ENCODE measurements at regions not wholly inside any gene's neighbourhood (a gene's known extent, or its start where the extent isn't known, plus 50 kb on each side); places are given as distances from the start of the nearest gene placed in this dataset.
"Not testable (repeated sequence)": the region's sequence is repeated elsewhere in the genome, so short reads cannot be mapped to it uniquely, and the experiment has no call there.

DNA sequence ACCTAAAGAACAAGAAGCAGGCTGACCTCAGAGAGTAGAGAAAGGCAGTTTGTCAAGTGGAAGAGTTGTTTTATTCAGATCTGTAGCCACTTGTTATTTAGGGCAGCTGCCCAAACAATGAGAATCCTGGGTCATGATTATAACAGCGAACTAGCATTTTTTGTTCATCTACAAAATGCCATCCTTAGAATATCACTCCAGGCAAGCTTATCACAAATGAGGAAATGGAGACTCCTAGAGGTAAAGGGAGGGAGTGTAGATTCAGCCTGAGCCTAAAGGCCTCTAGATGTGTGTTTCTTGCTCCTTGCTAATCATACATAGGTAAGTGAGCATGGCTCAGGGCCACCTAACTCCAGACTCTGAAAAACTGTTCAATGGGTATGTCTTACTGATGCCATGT lies 126.1 kb downstream of the HNMT start:
- Mint-ChIP-seq H3K9me3 (peaks cover 0 to 4% of the 10 kb centered on the region in 2 donors), H3K4me1 (ENCODE audit: low read depth) (no peaks in the 10 kb centered on the region), H3K4me3 (no peak overlapping the region), H3K27me3 (ENCODE audit: low read depth) (no peaks in the 10 kb centered on the region), H3K27ac (no peak overlapping the region), H3K36me3 (ENCODE audit: insufficient read depth in 2 of 2) (peaks cover 1 to 2% of the 10 kb centered on the region in 2 donors)
- DNase-seq (no peak), ATAC-seq (replicated peaks in 1 of 2) (peak in 1 of 2 donors; percentile 39)

DNA sequence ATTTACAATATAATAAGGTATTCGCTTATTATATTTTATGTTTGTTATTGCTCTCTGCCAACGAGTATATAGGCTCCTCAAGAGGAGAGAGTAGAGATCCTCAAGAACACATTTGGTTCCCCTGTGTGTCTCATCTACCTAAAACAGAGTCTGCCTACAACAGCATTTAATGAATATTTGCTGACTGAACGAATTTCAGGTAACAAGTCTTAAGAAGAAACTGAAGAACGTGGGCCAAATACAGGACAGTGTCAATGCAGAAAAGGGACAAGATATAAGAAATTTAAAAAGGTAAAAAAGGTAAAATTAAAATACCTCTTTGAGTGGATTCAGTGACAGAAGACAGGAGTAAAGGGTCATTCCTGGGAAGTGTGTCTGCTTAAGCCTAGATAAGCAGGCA lies 129.2 kb downstream of the HNMT start:
- ATAC-seq (replicated peaks in 1 of 2) = no peak
- no peaks in the 10 kb centered on the region for H3K27me3 Mint-ChIP-seq (ENCODE audit: low read depth)
- H3K4me1 Mint-ChIP-seq (ENCODE audit: low read depth) = no peaks in the 10 kb centered on the region
- H3K9me3 Mint-ChIP-seq = peaks cover 0 to 4% of the 10 kb centered on the region in 2 donors
- no peak overlapping the region for H3K27ac Mint-ChIP-seq
- no peak overlapping the region for H3K4me3 Mint-ChIP-seq
- DNase-seq = no peak
- peaks cover 1 to 2% of the 10 kb centered on the region in 2 donors for H3K36me3 Mint-ChIP-seq (ENCODE audit: insufficient read depth in 2 of 2)

DNA sequence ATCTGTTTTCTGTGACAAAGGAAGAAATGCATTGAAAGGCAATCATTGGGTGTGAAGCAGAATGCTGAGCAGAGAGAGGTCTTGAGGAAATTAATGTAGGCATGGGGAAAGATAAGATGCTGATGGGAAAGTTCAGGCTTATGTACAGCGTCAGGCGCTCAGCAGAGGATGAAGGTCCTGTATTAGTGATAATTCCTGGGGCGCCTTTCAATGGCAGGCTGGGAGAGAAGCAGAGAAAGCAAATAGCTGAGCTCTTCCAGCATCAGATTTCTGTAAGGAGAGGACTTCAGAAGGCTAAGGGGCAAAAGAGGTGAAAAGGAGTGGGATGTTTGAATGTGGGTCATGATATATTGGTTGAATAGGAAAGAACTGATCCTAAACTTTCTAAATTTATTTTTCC lies 129.8 kb downstream of the HNMT start:
- no peak overlapping the region for H3K27ac Mint-ChIP-seq
- no peaks in the 10 kb centered on the region for H3K9me3 Mint-ChIP-seq
- ATAC-seq (replicated peaks in 1 of 2) (no peak), DNase-seq (no peak)
- H3K4me1 Mint-ChIP-seq (ENCODE audit: low read depth) = no peaks in the 10 kb centered on the region
- no peaks in the 10 kb centered on the region for H3K36me3 Mint-ChIP-seq (ENCODE audit: insufficient read depth in 2 of 2)
- no peaks in the 10 kb centered on the region for H3K27me3 Mint-ChIP-seq (ENCODE audit: low read depth)
- H3K4me3 Mint-ChIP-seq = no peak overlapping the region

DNA sequence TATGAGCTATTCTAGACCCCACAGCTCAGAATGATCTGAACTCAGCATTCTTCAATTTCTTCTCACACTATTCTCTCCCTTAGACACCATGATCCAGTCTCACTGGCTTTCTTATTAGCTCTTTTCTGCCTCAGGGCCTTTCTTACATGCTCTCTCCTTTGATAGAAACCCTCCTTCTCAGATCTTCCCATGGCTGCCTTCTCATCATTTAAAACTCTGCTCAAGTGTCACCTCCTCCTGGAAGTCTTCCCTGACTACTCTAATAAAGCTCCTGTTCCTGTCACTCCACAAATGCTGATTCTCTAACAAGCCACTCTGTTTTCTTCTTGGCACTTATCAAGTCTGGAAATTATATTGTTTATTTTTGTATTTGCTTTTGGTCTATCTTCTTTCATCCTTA lies 131.1 kb downstream of the HNMT start:
- H3K27ac Mint-ChIP-seq = no peak overlapping the region
- peaks cover 0 to 2% of the 10 kb centered on the region in 2 donors for H3K36me3 Mint-ChIP-seq (ENCODE audit: insufficient read depth in 2 of 2)
- ATAC-seq (replicated peaks in 1 of 2) (no peak), DNase-seq (no peak)
- peaks cover 2 to 4% of the 10 kb centered on the region in 2 donors for H3K9me3 Mint-ChIP-seq
- H3K4me1 Mint-ChIP-seq (ENCODE audit: low read depth) = no peaks in the 10 kb centered on the region
- H3K27me3 Mint-ChIP-seq (ENCODE audit: low read depth) = no peaks in the 10 kb centered on the region
- no peak overlapping the region for H3K4me3 Mint-ChIP-seq

- not testable (repeated sequence) for H3K27me3 Mint-ChIP-seq (ENCODE audit: low read depth); H3K27ac Mint-ChIP-seq; DNase-seq; H3K9me3 Mint-ChIP-seq; H3K4me3 Mint-ChIP-seq; H3K4me1 Mint-ChIP-seq (ENCODE audit: low read depth); ATAC-seq (replicated peaks in 1 of 2); H3K36me3 Mint-ChIP-seq (ENCODE audit: insufficient read depth in 2 of 2)
Measured at GRCh38 chr2:138099288-138099687, 135.0 kb downstream of the HNMT start.

DNA sequence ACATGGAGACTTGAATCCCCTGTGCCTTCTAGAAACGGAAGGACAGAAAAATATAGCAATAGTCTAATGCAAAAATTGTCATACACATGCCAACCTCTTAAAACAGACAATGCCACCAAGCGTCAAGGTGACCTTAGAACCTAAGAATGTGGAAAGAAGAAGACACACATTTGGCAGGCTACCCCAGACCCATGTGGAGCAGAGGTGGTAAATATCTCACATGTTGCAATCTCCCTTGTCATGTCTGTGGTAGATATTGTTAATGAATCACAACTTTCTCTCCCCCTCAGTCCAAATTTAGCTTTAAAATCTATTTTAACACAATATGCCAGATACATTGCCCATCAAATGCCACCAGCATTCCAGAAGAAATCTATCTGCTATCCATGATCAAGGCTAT lies 137.4 kb downstream of the HNMT start:
- Mint-ChIP-seq H3K36me3 (ENCODE audit: insufficient read depth in 2 of 2) (peaks cover 0 to 2% of the 10 kb centered on the region in 2 donors), H3K27me3 (ENCODE audit: low read depth) (no peaks in the 10 kb centered on the region), H3K4me3 (no peak overlapping the region), H3K4me1 (ENCODE audit: low read depth) (no peaks in the 10 kb centered on the region), H3K9me3 (peaks cover 2 to 8% of the 10 kb centered on the region in 2 donors), H3K27ac (no peak overlapping the region)
- DNase-seq = no peak
- no peak for ATAC-seq (replicated peaks in 1 of 2)

DNA sequence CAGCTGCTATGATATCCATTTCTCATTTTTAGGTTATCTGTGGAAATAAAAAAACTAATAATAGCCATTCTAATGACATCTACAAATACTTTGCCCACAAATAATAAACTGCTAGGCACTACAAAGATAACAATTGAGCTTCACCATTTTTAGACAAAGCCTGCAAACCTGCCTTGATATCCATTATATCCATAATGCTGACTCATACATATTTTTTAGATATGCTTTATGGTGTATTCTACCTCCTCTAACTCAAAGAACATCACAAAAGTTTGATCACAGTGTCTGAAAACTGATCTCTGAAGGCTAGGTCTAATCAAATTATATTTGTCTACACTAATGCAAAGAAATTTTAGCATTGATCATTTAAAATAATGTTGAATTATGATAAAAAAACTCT lies 138.4 kb downstream of the HNMT start:
- H3K27me3 Mint-ChIP-seq (ENCODE audit: low read depth) = no peaks in the 10 kb centered on the region
- peaks cover 2 to 8% of the 10 kb centered on the region in 2 donors for H3K9me3 Mint-ChIP-seq
- H3K4me1 Mint-ChIP-seq (ENCODE audit: low read depth) = no peaks in the 10 kb centered on the region
- no peak for ATAC-seq (replicated peaks in 1 of 2)
- no peak overlapping the region for H3K27ac Mint-ChIP-seq
- peaks cover 0 to 2% of the 10 kb centered on the region in 2 donors for H3K36me3 Mint-ChIP-seq (ENCODE audit: insufficient read depth in 2 of 2)
- no peak overlapping the region for H3K4me3 Mint-ChIP-seq
- DNase-seq = no peak

DNA sequence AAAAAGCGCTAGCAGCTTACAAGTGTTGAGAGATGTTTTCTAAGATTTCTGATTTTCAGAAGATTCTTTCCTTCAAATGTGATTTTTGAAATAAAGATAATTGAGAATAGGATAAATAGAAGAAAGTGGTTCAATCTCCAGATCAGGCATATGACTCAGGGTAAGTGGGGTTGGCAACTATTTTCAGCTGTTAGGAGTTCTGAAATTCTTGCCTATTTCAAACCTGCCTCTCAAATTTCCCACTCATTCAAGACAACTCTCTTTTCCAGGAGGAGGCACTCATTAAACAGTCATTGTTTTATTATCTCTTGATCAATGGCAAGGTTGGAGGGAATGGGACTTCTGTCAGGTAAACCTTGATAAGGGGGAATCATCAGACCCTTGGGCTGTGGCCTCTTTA lies 138.9 kb downstream of the HNMT start:
- no peak overlapping the region for H3K27ac Mint-ChIP-seq
- ATAC-seq (replicated peaks in 1 of 2) (no peak), DNase-seq (no peak)
- H3K4me3 Mint-ChIP-seq = no peak overlapping the region
- no peaks in the 10 kb centered on the region for H3K27me3 Mint-ChIP-seq (ENCODE audit: low read depth)
- H3K9me3 Mint-ChIP-seq = peaks cover 2 to 8% of the 10 kb centered on the region in 2 donors
- peaks cover 0 to 2% of the 10 kb centered on the region in 2 donors for H3K36me3 Mint-ChIP-seq (ENCODE audit: insufficient read depth in 2 of 2)
- H3K4me1 Mint-ChIP-seq (ENCODE audit: low read depth) = no peaks in the 10 kb centered on the region

GRCh38 chr2:138104071-138104470 lies 139.8 kb downstream of the HNMT start:
- no peak for DNase-seq
- Mint-ChIP-seq H3K27ac (no peak overlapping the region), H3K4me1 (ENCODE audit: low read depth) (no peaks in the 10 kb centered on the region), H3K27me3 (ENCODE audit: low read depth) (no peaks in the 10 kb centered on the region), H3K4me3 (no peak overlapping the region), H3K36me3 (ENCODE audit: insufficient read depth in 2 of 2) (peaks cover 0 to 2% of the 10 kb centered on the region in 2 donors), H3K9me3 (peaks cover 2 to 8% of the 10 kb centered on the region in 2 donors)
- no peak for ATAC-seq (replicated peaks in 1 of 2)

GRCh38 chr2:138105358-138105757 lies 141.1 kb downstream of the HNMT start:
- no peak for ATAC-seq (replicated peaks in 1 of 2)
- no peak overlapping the region for H3K4me3 Mint-ChIP-seq
- H3K27me3 Mint-ChIP-seq (ENCODE audit: low read depth) = no peaks in the 10 kb centered on the region
- no peak for DNase-seq
- no peaks in the 10 kb centered on the region for H3K4me1 Mint-ChIP-seq (ENCODE audit: low read depth)
- no peak overlapping the region for H3K27ac Mint-ChIP-seq
- H3K9me3 Mint-ChIP-seq = peaks cover 0 to 4% of the 10 kb centered on the region in 2 donors
- H3K36me3 Mint-ChIP-seq (ENCODE audit: insufficient read depth in 2 of 2) = no peaks in the 10 kb centered on the region

DNA sequence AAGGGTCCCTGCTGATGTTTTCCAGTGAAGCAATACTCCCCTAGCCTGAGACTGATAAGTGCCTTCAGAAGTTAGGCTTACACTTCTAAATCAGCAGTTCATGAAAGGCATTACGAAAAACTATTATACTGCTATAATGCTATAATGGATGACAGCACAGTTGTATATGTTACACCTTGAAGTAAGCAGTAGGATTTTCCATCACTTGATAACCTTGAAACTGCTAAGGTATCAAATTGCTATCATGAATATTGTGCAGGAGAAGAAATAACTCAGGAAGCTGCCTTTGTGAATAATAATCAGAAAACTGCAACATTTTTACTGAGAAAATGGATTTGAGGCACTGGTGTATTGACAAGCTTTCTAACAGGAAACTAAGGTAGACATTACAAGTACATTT lies 142.3 kb downstream of the HNMT start:
- H3K27me3 Mint-ChIP-seq (ENCODE audit: low read depth) = no peaks in the 10 kb centered on the region
- no peak for DNase-seq
- no peaks in the 10 kb centered on the region for H3K4me1 Mint-ChIP-seq (ENCODE audit: low read depth)
- H3K27ac Mint-ChIP-seq = no peak overlapping the region
- H3K36me3 Mint-ChIP-seq (ENCODE audit: insufficient read depth in 2 of 2) = no peaks in the 10 kb centered on the region
- no peak overlapping the region for H3K4me3 Mint-ChIP-seq
- peaks cover 0 to 8% of the 10 kb centered on the region in 2 donors for H3K9me3 Mint-ChIP-seq
- ATAC-seq (replicated peaks in 1 of 2) = no peak

- Mint-ChIP-seq H3K36me3 (ENCODE audit: insufficient read depth in 2 of 2) (no peaks in the 10 kb centered on the region), H3K9me3 (peaks cover 0 to 5% of the 10 kb centered on the region in 2 donors), H3K27ac (no peak overlapping the region), H3K4me1 (ENCODE audit: low read depth) (no peaks in the 10 kb centered on the region), H3K27me3 (ENCODE audit: low read depth) (no peaks in the 10 kb centered on the region), H3K4me3 (no peak overlapping the region)
- no peak for DNase-seq
- ATAC-seq (replicated peaks in 1 of 2) = no peak
Measured at GRCh38 chr2:138107288-138107687, 143.0 kb downstream of the HNMT start.

GRCh38 chr2:138110453-138111083 lies 146.3 kb downstream of the HNMT start:
- Mint-ChIP-seq H3K27ac (no peak overlapping the region), H3K9me3 (peaks cover 0 to 5% of the 10 kb centered on the region in 2 donors), H3K36me3 (ENCODE audit: insufficient read depth in 2 of 2) (no peaks in the 10 kb centered on the region), H3K27me3 (ENCODE audit: low read depth) (no peaks in the 10 kb centered on the region), H3K4me1 (ENCODE audit: low read depth) (no peaks in the 10 kb centered on the region), H3K4me3 (no peak overlapping the region)
- DNase-seq (no peak), ATAC-seq (replicated peaks in 1 of 2) (no peak)

DNA sequence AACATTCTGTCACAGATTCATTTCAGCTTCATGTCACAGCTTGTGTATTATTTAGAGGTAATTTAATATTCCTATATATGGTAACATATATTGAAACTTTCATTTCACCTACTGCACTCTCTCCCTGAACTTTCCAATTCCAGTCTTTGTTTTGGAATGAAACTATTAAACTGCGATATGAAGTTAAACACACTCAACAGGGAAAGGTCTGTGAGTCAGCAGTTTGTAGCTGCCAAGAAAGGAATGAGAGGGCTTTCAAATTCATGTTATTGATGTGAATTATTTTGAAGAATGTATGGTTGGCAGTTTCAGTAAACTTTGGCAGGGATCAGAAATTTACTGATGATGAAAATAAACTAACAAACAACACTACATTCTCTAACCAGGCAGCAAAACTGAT lies 148.3 kb downstream of the HNMT start:
- DNase-seq (no peak), ATAC-seq (replicated peaks in 1 of 2) (no peak)
- H3K36me3 Mint-ChIP-seq (ENCODE audit: insufficient read depth in 2 of 2) = no peaks in the 10 kb centered on the region
- H3K27ac Mint-ChIP-seq = no peak overlapping the region
- no peaks in the 10 kb centered on the region for H3K27me3 Mint-ChIP-seq (ENCODE audit: low read depth)
- peaks cover 0 to 3% of the 10 kb centered on the region in 2 donors for H3K9me3 Mint-ChIP-seq
- no peak overlapping the region for H3K4me3 Mint-ChIP-seq
- no peaks in the 10 kb centered on the region for H3K4me1 Mint-ChIP-seq (ENCODE audit: low read depth)
